ENCODE measurements at regions not wholly inside any gene's neighbourhood (a gene's known extent, or its start where the extent isn't known, plus 50 kb on each side); places are given as distances from the start of the nearest gene placed in this dataset.
"Not testable (repeated sequence)": the region's sequence is repeated elsewhere in the genome, so short reads cannot be mapped to it uniquely, and the experiment has no call there.

DNA sequence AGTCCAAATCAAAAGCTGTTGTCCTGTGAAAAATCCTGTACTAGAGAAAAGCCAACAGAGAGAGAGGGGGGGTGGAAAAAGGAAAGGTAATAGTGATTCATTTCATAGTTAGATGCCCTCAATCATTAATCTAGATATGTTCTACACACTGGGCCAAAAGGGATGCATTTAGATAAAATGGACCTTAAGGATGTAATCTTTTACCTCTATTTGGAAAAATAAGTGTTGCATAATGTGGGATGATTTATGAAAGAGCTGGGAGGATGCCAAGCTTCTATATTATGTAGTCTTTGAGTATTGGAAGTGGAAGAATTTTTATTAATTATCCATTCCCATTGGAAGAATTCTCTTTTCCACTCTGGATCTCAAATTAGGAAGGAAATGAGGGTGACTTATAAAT lies 480.5 kb upstream of the ZEB2 start:
- no peak for DNase-seq

DNA sequence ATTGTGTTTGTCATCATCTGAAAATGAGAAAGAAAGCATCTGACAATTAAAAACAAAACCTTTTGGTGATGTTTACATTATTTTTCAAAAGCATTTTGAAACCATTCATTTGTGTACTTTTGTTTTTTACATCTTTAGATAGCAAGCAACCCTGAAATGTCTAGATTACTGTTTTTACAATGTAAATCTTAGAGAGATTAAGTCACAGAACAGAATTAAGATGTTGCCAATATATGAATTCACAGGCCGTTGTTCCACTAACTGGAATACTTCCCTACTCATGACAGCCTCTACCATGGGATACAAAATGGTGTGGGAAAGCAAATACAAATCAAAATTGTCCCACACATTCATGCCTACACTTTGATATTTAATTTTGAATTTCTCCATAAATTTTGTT lies 480.0 kb upstream of the ZEB2 start:
- no peak for DNase-seq

GRCh38 chr2:144999071-144999875 lies 479.4 kb upstream of the ZEB2 start:
- no peak for DNase-seq

- DNase-seq = no peak
Observed at GRCh38 chr2:144998435-144998834, 478.5 kb upstream of the ZEB2 start.

GRCh38 chr2:144996225-144996795 lies 476.4 kb upstream of the ZEB2 start:
- DNase-seq = no peak

GRCh38 chr2:144995482-144995881 lies 475.6 kb upstream of the ZEB2 start:
- no peak for DNase-seq

- no peak for DNase-seq
Observed at GRCh38 chr2:144990661-144991060, 470.7 kb upstream of the ZEB2 start.

DNA sequence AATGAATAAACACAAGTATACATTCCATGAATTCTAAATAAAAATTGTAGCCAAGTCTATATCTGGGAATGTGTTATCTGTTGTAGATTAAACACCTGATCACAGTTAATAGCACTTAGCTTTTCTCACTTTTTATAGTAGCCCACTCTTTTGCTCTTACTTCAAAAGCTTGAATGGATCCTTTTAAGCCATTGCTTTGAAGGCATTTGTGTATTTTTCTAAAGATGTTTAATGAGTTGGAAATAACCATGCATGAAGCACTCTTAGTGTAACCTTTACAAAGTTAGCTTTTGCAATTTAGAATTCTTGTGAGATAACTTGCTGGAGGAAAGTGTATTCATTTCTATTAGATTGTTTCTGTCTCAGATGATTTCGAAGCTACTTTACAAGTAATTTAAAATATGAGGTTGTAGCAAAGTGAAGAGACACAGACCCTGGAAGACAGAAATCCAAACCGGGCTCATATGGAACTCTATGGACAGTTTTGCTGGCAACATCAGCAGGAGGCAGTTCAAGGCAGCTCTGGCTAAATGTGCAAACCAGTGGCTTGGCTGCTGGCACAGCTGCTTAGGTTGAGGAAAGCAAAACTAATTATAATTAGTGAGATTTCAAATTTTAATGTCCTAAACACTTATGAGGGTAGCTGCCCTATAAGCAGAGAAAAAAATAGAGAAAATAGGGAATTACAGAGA lies 469.8 kb upstream of the ZEB2 start:
- DNase-seq = no peak

DNA sequence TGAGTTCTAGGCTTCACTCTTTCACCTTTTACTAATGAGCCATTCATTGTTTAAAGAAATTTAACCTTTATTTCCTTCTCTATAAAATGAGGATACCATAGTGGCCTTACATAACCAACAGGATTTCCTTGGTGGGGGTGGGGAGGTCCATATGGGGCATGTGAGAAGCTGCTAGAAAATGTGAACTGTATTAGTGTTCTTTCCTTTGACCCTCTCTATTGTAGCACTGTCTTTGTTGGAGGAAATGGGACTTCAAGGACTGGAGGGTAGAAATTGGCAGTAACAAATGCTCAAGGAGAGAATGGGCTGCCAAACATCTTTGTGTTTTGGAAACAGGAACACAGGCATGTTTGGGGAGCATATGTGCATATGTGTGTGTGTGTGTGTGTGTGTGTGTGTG lies 468.7 kb upstream of the ZEB2 start:
- DNase-seq = no peak

- no peak for DNase-seq
Observed at GRCh38 chr2:144986691-144987090, 466.8 kb upstream of the ZEB2 start.

GRCh38 chr2:144984038-144984437 lies 464.1 kb upstream of the ZEB2 start:
- DNase-seq = no peak

DNA sequence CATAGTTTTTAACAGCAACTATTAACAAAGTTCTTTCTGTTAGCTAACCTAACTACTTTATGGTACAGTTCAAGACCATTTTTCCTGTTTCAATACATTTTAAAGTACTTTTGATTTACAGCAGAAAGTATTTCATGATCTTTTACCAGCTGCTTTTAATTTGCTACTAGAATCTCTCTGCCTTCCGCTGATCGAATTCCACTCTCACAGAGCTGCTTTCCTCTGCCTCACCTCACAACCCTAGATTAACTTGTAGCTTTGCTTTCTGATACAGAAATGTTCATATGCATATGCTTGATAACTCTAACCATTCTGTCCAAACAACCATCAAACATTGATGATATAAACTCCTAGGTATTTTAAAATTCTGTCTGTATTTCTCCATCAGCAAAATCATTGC lies 463.2 kb upstream of the ZEB2 start:
- no peak for DNase-seq

DNA sequence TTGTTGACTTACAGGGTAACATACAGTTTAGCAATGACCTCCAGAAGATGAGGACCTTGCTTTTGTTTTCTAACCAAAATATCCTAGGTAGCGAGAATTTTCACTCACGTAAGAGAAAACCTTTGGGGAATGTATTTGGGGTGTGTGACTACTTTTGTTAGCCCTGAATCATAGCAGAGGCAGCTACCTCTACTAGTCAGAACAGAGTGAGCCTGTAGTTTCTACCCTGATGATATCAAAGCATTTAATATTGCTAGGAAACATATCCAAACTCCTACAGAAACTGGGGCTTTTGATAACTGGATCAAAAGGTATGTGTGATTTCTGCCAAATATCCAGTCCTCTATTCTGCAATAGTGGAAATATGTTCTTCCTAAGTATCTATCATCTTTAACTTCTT lies 462.6 kb upstream of the ZEB2 start:
- DNase-seq = no peak

DNA sequence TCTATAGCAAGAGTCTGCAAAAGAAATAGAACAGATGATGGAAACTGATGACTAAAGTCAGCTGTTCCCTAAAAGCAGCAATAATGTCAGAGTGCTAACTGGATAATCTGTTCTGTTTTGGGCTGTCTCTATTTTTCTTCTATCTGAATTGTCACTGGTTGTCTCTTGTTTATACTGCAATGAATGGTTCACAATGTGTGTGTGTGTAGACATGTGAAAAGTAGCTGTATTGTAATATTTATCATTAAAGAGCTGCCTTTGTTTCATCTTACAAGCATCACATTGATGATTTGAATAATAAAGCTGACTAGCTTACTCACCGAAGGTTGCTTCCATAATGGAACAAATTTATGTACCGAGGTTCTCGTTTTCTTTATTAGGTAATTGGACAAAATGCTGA lies 456.0 kb upstream of the ZEB2 start:
- no peak for DNase-seq

GRCh38 chr2:144972676-144973075 lies 452.8 kb upstream of the ZEB2 start:
- DNase-seq = no peak

DNA sequence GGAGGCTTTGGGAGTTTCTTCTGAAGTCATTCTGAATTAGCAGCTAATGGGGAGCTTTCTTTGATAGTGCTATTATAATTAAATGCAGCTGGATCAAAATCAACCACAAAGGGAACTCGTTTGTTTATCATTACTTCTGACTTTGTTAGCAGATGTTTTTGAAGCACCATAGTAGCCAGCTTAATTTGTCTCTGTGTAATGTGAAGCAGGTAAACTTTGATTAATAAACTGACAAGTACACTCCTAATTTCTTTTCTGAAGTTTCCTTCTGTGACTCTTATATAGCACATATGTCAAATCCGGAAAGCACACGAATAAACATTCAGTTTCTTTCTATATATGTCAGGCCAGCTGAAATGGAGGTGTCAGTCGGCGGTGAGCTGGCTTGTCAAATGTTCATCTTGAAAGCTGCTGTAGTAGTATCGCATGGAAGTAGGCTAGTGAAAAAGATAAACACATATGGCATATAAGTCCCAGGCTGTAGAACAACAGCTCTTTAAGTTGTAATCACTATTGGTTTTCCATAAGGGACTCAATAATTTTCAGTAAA lies 451.9 kb upstream of the ZEB2 start:
- DNase-seq = no peak

- DNase-seq = not testable (repeated sequence)
Observed at GRCh38 chr2:144970410-144970809, 450.5 kb upstream of the ZEB2 start.

DNA sequence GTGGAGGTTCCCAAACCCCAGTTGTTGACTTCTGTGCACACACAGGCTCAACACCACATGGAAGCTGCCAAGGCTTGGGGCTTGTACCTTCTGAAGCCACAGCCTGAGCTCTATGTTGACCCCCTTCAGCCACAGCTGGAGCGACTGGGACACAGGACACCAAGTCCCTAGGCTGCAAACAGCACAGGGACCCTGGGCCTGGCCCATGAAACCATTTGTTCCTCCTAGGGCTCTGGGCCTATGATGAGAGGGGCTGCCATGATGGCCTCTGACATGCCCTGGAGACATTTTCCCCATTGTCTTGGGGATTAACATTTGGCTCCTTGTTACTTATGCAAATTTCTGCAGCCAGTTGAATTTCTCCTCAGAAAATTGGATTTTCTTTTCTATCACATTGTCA lies 449.6 kb upstream of the ZEB2 start:
- not testable (repeated sequence) for DNase-seq

DNA sequence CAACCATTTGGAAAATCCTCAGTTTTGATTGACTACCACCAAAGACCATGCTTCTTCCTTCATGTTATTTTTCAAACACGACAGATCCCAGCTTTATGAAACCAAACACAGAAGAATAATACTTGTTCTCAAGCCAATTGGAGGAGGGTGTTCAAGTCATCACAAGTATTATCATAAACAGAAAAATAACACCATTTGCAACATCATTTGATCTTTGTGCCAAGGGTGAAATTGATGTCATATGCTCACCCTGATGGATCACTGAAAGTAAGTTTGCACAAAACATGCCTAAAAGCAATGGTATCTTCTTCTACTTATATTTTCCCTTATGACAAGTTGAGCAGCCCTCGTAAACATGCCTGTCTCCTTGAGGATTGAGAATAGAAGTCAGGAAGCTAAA lies 448.0 kb upstream of the ZEB2 start:
- no peak for DNase-seq

- DNase-seq = no peak
Observed at GRCh38 chr2:144965172-144965571, 445.3 kb upstream of the ZEB2 start.

DNA sequence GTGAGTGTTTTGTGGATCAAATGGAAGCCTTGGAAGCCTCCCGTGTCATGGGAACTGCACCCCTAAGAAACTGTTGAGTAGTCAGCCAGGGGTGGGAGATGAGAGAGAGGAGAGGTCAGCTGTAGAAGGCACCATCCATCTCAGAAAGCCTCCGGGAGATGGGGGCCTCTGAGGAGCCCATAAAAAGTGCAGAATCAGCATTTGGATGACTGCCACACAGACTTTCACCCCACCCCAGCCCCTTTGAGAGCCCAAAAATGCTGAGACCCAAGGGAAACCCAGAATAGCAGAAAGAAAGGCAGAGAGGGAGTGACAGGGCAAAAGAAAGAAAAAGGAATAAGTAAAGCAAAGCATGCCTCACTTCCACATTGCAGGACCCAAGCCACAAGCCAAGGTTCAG lies 443.1 kb upstream of the ZEB2 start:
- DNase-seq = no peak

- DNase-seq = no peak
Observed at GRCh38 chr2:144959416-144959815, 439.5 kb upstream of the ZEB2 start.

DNA sequence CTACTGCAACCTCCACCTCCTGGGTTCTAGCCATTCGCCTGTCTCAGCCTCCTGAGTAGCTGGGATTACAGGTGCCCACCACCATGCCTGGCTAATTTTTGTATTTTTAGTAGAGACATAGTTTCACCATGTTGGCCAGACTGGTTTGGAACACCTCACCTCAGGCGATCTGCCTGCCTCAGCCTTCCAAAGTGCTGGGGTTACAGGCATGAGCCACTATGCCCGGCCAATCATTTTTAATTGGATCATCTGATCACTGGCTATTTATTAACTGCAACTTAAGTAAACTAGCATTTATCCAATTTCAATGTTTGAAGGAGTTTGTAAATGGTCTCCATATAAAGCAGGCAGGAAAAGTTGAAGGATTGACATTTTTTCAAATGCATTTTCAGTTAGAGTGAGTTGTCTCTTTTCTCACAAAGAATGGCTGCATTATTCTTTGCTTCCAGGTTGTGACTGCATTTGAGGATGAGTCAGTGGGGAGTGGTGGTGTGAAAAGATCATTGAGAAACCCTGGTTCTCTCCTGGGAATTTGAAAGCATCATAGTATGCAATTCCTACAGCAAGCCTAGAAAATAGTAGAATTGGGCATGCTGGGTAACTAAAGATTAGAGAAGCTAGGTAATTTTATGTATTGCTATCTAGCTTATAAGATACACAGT lies 431.1 kb upstream of the ZEB2 start:
- DNase-seq = peak; percentile 27

Data from NCI-H82 (cell line).